ENCODE measurements at regions not wholly inside any gene's neighbourhood (a gene's known extent, or its start where the extent isn't known, plus 50 kb on each side); places are given as distances from the start of the nearest gene placed in this dataset.

DNA sequence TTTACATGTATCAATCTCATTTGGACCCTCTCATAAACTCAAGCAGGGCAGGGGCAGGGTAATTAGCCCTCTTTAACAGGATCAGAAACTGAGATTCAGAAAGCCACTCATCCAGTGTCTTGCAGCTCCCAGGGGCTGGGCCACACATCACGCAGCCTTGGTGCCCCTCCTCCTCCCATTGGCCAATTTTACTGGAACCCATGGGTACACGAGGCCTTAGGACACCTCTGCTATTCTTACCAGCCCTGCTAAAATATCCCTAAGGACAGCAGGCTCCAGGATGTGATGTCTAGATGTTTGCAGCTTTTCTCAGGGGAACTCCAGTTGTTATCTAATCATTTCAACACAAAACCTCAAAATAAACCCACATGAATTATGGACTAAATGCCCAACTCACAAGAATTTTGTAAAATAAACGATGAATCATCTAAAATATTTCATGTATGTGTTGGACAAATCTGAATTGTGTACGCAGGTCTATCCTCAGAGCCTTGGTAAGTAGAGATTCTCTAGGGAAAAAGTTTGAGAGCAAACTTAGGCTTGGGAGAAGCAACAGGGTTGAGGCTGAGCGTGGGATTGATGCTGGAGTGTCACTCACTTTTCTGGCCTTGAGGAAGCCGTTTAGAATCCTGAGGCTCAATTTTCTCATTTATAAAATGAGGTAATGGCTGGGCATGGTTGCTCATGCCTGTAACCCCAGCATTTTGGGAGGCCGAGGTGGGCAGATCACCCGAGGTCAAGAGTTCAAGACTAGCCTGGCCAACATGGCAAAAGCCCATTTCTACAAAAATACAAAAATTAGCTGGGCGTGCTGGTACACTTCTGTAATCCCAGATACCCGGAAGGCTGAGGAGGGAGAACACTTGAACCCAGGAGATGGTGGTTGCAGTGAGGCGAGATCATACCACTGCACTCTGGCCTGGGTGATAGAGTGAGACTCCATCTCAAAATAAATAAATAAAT lies 69.7 kb upstream of the TNS3 start:
- peak overlapping the region in 2 of 4 donors; percentile 9 to 25 for H3K27ac ChIP-seq
- no peak overlapping the region for H3K4me3 ChIP-seq
- no peaks in the 10 kb centered on the region for H3K36me3 ChIP-seq
- no peaks in the 10 kb centered on the region for H3K27me3 ChIP-seq
- WGBS, 2 donors: 69 to 70% methylated on average over 11 of the region's 11 CpGs
- H3K4me1 ChIP-seq: no peaks in the 10 kb centered on the region
- TF ChIP-seq POLR2A (IDR thresholded peaks at IDR 0.05) (no peak), CTCF (IDR thresholded peaks at IDR 0.05) (no peak)
- no peaks in the 10 kb centered on the region for H3K9me3 ChIP-seq
- DNase-seq: no peak
- intact Hi-C loops (cut with DNase I): no loop called here

GRCh38 chr7:47649919-47650318 lies 68.0 kb upstream of the TNS3 start:
- Histone ChIP-seq H3K27ac (no peak overlapping the region), H3K4me3 (no peak overlapping the region), H3K36me3 (no peaks in the 10 kb centered on the region), H3K27me3 (no peaks in the 10 kb centered on the region), H3K4me1 (no peaks in the 10 kb centered on the region), H3K9me3 (no peaks in the 10 kb centered on the region)
- TF ChIP-seq CTCF (IDR thresholded peaks at IDR 0.05) (no peak), POLR2A (IDR thresholded peaks at IDR 0.05) (no peak)
- intact Hi-C loops (cut with DNase I): no loop called here
- WGBS, 2 donors: 93 to 95% methylated on average over 7 of the region's 7 CpGs
- DNase-seq: no peak

DNA sequence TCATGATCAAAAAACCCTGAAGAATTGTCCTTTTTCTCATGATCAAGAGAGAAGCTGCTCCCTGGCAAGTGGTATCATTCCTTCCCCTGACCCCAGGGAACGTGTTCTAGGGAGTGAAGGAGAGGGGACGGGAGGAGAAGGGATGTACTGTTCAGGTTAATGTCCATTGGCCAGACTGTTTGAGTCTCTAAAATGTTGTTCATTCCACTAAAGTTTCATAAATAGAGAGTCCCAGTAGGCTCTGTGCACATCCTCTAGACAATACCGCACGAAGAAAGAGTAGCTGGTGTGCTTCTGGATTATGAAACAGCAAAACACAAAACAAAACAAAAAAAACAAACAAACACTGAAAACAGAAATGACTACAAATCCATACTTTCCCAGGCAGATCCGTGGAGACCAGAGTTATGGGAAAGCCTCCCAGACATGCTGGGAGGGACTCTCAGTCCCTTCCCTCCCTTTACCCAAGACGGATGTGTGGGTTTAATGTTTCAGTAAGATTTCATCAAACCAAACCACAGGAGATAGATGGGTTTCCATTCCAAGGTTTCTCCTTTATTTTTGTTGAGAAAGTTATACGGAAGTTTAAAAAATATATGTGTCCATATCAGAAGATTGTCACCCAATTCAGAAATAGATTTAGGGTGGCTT lies 66.5 kb upstream of the TNS3 start:
- Histone ChIP-seq H3K27ac (no peak overlapping the region), H3K9me3 (peaks cover 0 to 3% (median 0%) of the 10 kb centered on the region in 3 donors), H3K27me3 (no peaks in the 10 kb centered on the region), H3K4me1 (no peaks in the 10 kb centered on the region), H3K36me3 (no peaks in the 10 kb centered on the region), H3K4me3 (no peak overlapping the region)
- no peak for TF ChIP-seq CTCF (IDR thresholded peaks at IDR 0.05)
- DNase-seq: no peak
- WGBS, 2 donors: 68 to 81% methylated on average over 7 of the region's 7 CpGs
- intact Hi-C loops (cut with DNase I): no loop called here

GRCh38 chr7:47647918-47648250 lies 66.0 kb upstream of the TNS3 start:
- Histone ChIP-seq H3K27me3 (no peaks in the 10 kb centered on the region), H3K27ac (peak overlapping the region in 1 of 4 donors; percentile 16), H3K4me1 (no peaks in the 10 kb centered on the region), H3K36me3 (no peaks in the 10 kb centered on the region), H3K9me3 (peaks cover 0 to 8% (median 0%) of the 10 kb centered on the region in 3 donors), H3K4me3 (no peak overlapping the region)
- intact Hi-C loops (cut with DNase I): no loop called here
- WGBS, 2 donors: 90 to 97% methylated on average over 2 of the region's 2 CpGs
- TF ChIP-seq POLR2A (IDR thresholded peaks at IDR 0.05): no peak
- TF ChIP-seq CTCF (IDR thresholded peaks at IDR 0.05): no peak
- DNase-seq: no peak
